NCI-H2171 (cell line): ENCODE measurements at regions not wholly inside any gene's neighbourhood (a gene's known extent, or its start where the extent isn't known, plus 50 kb on each side); places are given as distances from the start of the nearest gene placed in this dataset.

ENCODE experiments used
- DNase-seq: peaks from one replicate; lab custom pipeline; 2025; lab: John Stamatoyannopoulos, UW

- no peak for DNase-seq
These were observed 54.8 kb downstream of the CCDC71L start for GRCh38 chr7:106606120-106606519.

- no peak for DNase-seq
These were observed 56.0 kb downstream of the CCDC71L start for GRCh38 chr7:106604971-106605370.

GRCh38 chr7:106604303-106604924 lies 56.5 kb downstream of the CCDC71L start:
- no peak for DNase-seq

- DNase-seq, result no peak
These were observed 57.6 kb downstream of the CCDC71L start for GRCh38 chr7:106603346-106603745.

- no peak for DNase-seq
These were observed 58.9 kb downstream of the CCDC71L start for GRCh38 chr7:106602062-106602461.

GRCh38 chr7:106600569-106601373 lies 60.2 kb downstream of the CCDC71L start:
- DNase-seq, result no peak

GRCh38 chr7:106599343-106599698 lies 61.6 kb downstream of the CCDC71L start:
- no peak for DNase-seq

GRCh38 chr7:106598663-106599342 lies 62.2 kb downstream of the CCDC71L start:
- DNase-seq, result peak; percentile 86

- no peak for DNase-seq
These were observed 63.0 kb downstream of the CCDC71L start for GRCh38 chr7:106597751-106598546.

- no peak for DNase-seq
These were observed 63.9 kb downstream of the CCDC71L start for GRCh38 chr7:106597014-106597413.

GRCh38 chr7:106595922-106596321 lies 65.0 kb downstream of the CCDC71L start:
- no peak for DNase-seq

- DNase-seq, result no peak
These were observed 67.9 kb downstream of the CCDC71L start for GRCh38 chr7:106593028-106593417.

- no peak for DNase-seq
These were observed 68.5 kb downstream of the CCDC71L start for GRCh38 chr7:106592282-106593027.

GRCh38 chr7:106591146-106591545 lies 69.8 kb downstream of the CCDC71L start:
- DNase-seq, result no peak

GRCh38 chr7:106590209-106590816 lies 70.6 kb downstream of the CCDC71L start:
- no peak for DNase-seq

- DNase-seq, result no peak
These were observed 71.6 kb downstream of the CCDC71L start for GRCh38 chr7:106589198-106589879.

GRCh38 chr7:106588422-106589197 lies 72.3 kb downstream of the CCDC71L start:
- no peak for DNase-seq

GRCh38 chr7:106584914-106585759 lies 75.8 kb downstream of the CCDC71L start:
- no peak for DNase-seq
